LNCAP (cell line): ENCODE measurements at regions not wholly inside any gene's neighbourhood (a gene's known extent, or its start where the extent isn't known, plus 50 kb on each side); places are given as distances from the start of the nearest gene placed in this dataset.

ENCODE experiments used
- CTCF ChIP-seq: fragments of 450-650 bp; IDR thresholded peaks from 2 replicates; pipeline ENCODE4 v1.5.1; 2017; ENCODE audit warnings: mild to moderate bottlenecking

- TF ChIP-seq CTCF = no peak
These were observed 232.7 kb downstream of the TRIB2 start for GRCh38 chr2:12949406-12949805.

GRCh38 chr2:12950174-12950573 lies 233.4 kb downstream of the TRIB2 start:
- no peak for TF ChIP-seq CTCF

- TF ChIP-seq CTCF = no peak
These were observed 234.4 kb downstream of the TRIB2 start for GRCh38 chr2:12950957-12951656.

- no peak for TF ChIP-seq CTCF
These were observed 234.9 kb downstream of the TRIB2 start for GRCh38 chr2:12951657-12951973.

GRCh38 chr2:12953596-12953995 lies 236.9 kb downstream of the TRIB2 start:
- no peak for TF ChIP-seq CTCF

- no peak for TF ChIP-seq CTCF
These were observed 239.1 kb downstream of the TRIB2 start for GRCh38 chr2:12955864-12956263.

- TF ChIP-seq CTCF = no peak
These were observed 240.5 kb downstream of the TRIB2 start for GRCh38 chr2:12957251-12957650.

GRCh38 chr2:12959935-12960334 lies 243.2 kb downstream of the TRIB2 start:
- TF ChIP-seq CTCF = no peak
